GM19099 (cell line): ENCODE measurements at regions not wholly inside any gene's neighbourhood (a gene's known extent, or its start where the extent isn't known, plus 50 kb on each side); places are given as distances from the start of the nearest gene placed in this dataset.

Experiments
- POLR2A ChIP-seq: IDR thresholded peaks from 3 replicates; pipeline ENCODE4 v1.6.1; 2011; ENCODE audit warnings: low read depth; ENCODE audit not compliant: insufficient read length; ENCODE audit errors: extremely low read depth

- TF ChIP-seq POLR2A = no peak
Observed at GRCh38 chr1:8213136-8213535, 104.8 kb upstream of the SLC45A1 start.

- no peak for TF ChIP-seq POLR2A
Observed at GRCh38 chr1:8212580-8213031, 105.3 kb upstream of the SLC45A1 start.

GRCh38 chr1:8211883-8212579, 105.9 kb upstream of the SLC45A1 start:
- no peak for TF ChIP-seq POLR2A

- TF ChIP-seq POLR2A = no peak
Observed at GRCh38 chr1:8211251-8211882, 106.5 kb upstream of the SLC45A1 start.

GRCh38 chr1:8207202-8207601, 110.7 kb upstream of the SLC45A1 start:
- TF ChIP-seq POLR2A = no peak

GRCh38 chr1:8206391-8206790, 111.5 kb upstream of the SLC45A1 start:
- TF ChIP-seq POLR2A = no peak

GRCh38 chr1:8205771-8206170, 112.1 kb upstream of the SLC45A1 start:
- no peak for TF ChIP-seq POLR2A

GRCh38 chr1:8204826-8205225, 113.1 kb upstream of the SLC45A1 start:
- TF ChIP-seq POLR2A = no peak

- TF ChIP-seq POLR2A = no peak
Observed at GRCh38 chr1:8203551-8203950, 114.4 kb upstream of the SLC45A1 start.

GRCh38 chr1:8203056-8203455, 114.9 kb upstream of the SLC45A1 start:
- no peak for TF ChIP-seq POLR2A

GRCh38 chr1:8202182-8202905, 115.6 kb upstream of the SLC45A1 start:
- no peak for TF ChIP-seq POLR2A

- TF ChIP-seq POLR2A = no peak
Observed at GRCh38 chr1:8201331-8201861, 116.5 kb upstream of the SLC45A1 start.

GRCh38 chr1:8200317-8201115, 117.4 kb upstream of the SLC45A1 start:
- TF ChIP-seq POLR2A = no peak

GRCh38 chr1:8198522-8198921, 119.4 kb upstream of the SLC45A1 start:
- TF ChIP-seq POLR2A = no peak
